ENCODE measurements at regions not wholly inside any gene's neighbourhood (a gene's known extent, or its start where the extent isn't known, plus 50 kb on each side); places are given as distances from the start of the nearest gene placed in this dataset.

DNA sequence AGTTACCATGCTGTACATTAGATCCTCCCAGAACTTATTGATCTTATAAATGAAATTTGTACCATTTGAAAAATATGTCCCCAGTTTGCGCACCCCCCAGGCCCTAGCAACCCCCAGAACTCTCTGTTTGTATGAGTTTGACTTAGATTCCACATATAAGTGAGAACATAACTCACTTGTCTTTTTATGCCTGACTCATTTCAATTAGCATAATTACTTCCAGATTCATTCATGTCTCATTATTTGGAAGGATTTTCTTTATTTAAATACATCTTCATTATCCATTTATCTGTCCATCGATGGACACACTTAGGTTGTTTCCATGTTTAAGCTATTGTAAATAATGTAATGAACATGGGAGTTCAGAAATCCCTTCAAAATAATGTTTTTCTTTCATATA lies 705.9 kb downstream of the CCDC85A start:
- TF ChIP-seq, protein P1, sequence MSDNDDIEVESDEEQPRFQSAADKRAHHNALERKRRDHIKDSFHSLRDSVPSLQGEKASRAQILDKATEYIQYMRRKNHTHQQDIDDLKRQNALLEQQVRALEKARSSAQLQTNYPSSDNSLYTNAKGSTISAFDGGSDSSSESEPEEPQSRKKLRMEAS (IDR thresholded peaks at IDR 0.05; ENCODE audit: low read depth, low read length) = no peak
- TF ChIP-seq, protein P2, sequence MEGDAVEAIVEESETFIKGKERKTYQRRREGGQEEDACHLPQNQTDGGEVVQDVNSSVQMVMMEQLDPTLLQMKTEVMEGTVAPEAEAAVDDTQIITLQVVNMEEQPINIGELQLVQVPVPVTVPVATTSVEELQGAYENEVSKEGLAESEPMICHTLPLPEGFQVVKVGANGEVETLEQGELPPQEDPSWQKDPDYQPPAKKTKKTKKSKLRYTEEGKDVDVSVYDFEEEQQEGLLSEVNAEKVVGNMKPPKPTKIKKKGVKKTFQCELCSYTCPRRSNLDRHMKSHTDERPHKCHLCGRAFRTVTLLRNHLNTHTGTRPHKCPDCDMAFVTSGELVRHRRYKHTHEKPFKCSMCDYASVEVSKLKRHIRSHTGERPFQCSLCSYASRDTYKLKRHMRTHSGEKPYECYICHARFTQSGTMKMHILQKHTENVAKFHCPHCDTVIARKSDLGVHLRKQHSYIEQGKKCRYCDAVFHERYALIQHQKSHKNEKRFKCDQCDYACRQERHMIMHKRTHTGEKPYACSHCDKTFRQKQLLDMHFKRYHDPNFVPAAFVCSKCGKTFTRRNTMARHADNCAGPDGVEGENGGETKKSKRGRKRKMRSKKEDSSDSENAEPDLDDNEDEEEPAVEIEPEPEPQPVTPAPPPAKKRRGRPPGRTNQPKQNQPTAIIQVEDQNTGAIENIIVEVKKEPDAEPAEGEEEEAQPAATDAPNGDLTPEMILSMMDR (IDR thresholded peaks at IDR 0.05; ENCODE audit: low read depth, low read length) = no peak
- TF ChIP-seq MYC (IDR thresholded peaks at IDR 0.05; ENCODE audit: low read depth, low read length) = no peak
- no peak overlapping the region for H3K4me3 ChIP-seq (ENCODE audit: low read depth, low read length)
- no peak for DNase-seq (ENCODE audit: low read depth)

DNA sequence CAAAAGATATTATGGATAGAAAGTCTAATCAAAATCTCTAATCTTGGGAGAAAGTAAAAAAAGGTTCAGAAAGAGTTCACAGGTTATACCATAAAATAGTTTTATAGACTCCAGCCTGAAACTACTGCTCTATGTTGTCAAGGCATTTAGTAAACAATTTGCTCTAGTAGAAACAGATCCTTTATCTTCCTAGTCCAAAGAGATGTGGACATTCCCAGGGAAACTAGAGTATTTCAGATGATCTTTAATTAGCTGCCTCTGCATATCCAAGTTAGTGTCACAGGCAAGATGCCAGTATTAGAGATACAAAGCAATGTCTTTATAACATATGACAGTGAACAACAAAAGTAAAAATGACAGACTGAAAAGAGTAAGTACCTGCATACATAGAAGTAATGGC lies 708.6 kb downstream of the CCDC85A start:
- DNase-seq (ENCODE audit: low read depth) = no peak
- H3K4me3 ChIP-seq (ENCODE audit: low read depth, low read length) = no peak overlapping the region
- TF ChIP-seq, protein P2 (IDR thresholded peaks at IDR 0.05; ENCODE audit: low read depth, low read length) = no peak
- TF ChIP-seq POLR2A (IDR thresholded peaks at IDR 0.05; ENCODE audit: extremely low read depth, insufficient read length) = no peak
- TF ChIP-seq, protein P1 (IDR thresholded peaks at IDR 0.05; ENCODE audit: low read depth, low read length) = no peak
- TF ChIP-seq MYC (IDR thresholded peaks at IDR 0.05; ENCODE audit: low read depth, low read length) = no peak

DNA sequence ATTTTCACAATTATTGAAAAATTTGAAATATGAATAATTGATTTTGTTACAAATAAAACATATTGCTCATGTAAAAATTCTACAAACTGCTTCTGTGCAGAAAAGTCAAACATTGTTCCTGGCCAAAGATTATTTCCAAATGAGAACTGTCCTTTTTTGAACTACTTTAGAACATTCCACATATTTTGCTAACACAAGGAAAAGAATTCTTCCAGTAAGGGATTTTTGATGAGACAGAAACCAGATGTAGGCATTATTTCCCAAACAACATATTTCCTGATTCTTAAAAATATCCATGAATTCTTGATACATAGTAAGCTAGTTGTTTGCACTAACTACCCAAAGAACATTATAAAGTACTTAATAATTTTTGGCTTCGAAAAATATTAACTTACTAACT lies 715.2 kb downstream of the CCDC85A start:
- no peak overlapping the region for H3K4me3 ChIP-seq (ENCODE audit: low read depth, low read length)
- no peak for DNase-seq (ENCODE audit: low read depth)
- TF ChIP-seq, protein P2 (IDR thresholded peaks at IDR 0.05; ENCODE audit: low read depth, low read length) = no peak
- TF ChIP-seq POLR2A (IDR thresholded peaks at IDR 0.05; ENCODE audit: extremely low read depth, insufficient read length) (no peak), MYC (IDR thresholded peaks at IDR 0.05; ENCODE audit: low read depth, low read length) (no peak)
- TF ChIP-seq, protein P1 (IDR thresholded peaks at IDR 0.05; ENCODE audit: low read depth, low read length) = no peak

- no peak for DNase-seq (ENCODE audit: low read depth)
- TF ChIP-seq MYC (IDR thresholded peaks at IDR 0.05; ENCODE audit: low read depth, low read length) = no peak
- H3K4me3 ChIP-seq (ENCODE audit: low read depth, low read length) = no peak overlapping the region
These were observed 728.7 kb downstream of the CCDC85A start for GRCh38 chr2:56912490-56912889.

DNA sequence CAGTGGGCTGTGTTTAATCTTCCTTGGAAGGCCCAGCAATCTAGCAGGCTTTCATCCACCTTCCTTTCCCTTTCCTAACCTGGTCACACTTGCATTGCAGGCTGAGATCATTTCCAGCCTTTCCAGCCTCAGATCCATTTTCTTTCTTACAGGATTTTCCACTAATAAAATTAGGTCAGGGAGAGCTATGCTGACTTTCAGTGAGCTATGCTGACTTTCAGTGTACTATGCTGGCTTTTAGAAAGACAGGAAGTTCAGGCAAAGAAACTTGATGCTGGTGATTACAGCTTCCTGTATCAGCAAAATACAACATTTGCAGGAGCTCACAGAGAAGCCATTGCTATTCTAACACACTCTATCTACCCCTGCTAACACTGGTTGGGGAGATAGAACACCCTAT lies 735.0 kb downstream of the CCDC85A start:
- H3K4me3 ChIP-seq (ENCODE audit: low read depth, low read length) = no peak overlapping the region
- TF ChIP-seq POLR2A (IDR thresholded peaks at IDR 0.05; ENCODE audit: extremely low read depth, insufficient read length) (no peak), MYC (IDR thresholded peaks at IDR 0.05; ENCODE audit: low read depth, low read length) (no peak)
- TF ChIP-seq, protein P1 (IDR thresholded peaks at IDR 0.05; ENCODE audit: low read depth, low read length) = no peak
- TF ChIP-seq, protein P2 (IDR thresholded peaks at IDR 0.05; ENCODE audit: low read depth, low read length) = no peak
- DNase-seq (ENCODE audit: low read depth) = no peak

GRCh38 chr2:56933976-56934375 lies 750.2 kb downstream of the CCDC85A start:
- no peak for DNase-seq (ENCODE audit: low read depth)
- TF ChIP-seq, protein P2 (IDR thresholded peaks at IDR 0.05; ENCODE audit: low read depth, low read length) = no peak
- TF ChIP-seq MYC (IDR thresholded peaks at IDR 0.05; ENCODE audit: low read depth, low read length) (no peak), POLR2A (IDR thresholded peaks at IDR 0.05; ENCODE audit: extremely low read depth, insufficient read length) (no peak)
- TF ChIP-seq, protein P1 (IDR thresholded peaks at IDR 0.05; ENCODE audit: low read depth, low read length) = no peak
- H3K4me3 ChIP-seq (ENCODE audit: low read depth, low read length) = no peak overlapping the region

All from NB4 (cell line).